Loucy (cell line): ENCODE measurements at regions not wholly inside any gene's neighbourhood (a gene's known extent, or its start where the extent isn't known, plus 50 kb on each side); places are given as distances from the start of the nearest gene placed in this dataset.

ENCODE experiments used
- EZH2phosphoT487 ChIP-seq: fragments of 200-600 bp; IDR thresholded peaks from 2 replicates; pipeline ENCODE4 v1.6.1; 2018; ENCODE audit warnings: antibody characterized with exemption, mild to moderate bottlenecking, moderate library complexity, borderline replicate concordance
- TF ChIP-seq, protein P1 (sequence below): fragments of 200-600 bp; sonication (generic); conservative IDR thresholded peaks from 2 replicates; pipeline ENCODE4 v1.5.1; 2014; ENCODE audit warnings: mild to moderate bottlenecking, antibody characterized with exemption, low read length

DNA sequence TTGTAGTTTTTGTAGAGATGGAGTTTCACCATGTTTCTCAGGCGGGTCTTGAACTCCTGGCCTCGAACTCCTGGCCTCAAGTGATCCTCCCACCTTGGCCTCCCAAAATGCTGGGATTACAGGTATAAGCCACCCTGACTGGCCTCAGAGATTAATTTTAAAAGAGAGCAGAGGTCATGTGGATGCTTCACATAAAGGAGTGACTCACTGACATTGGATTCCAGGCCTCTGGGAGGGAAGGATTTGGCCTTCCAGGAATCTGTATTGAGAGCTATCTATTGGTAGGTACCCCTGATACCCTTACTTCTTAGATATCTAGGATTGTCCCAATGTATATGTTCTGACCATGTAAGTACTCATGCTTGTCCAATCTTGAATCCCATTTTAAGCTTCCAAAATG, 138.4 kb downstream of the FAM161A start:
- TF ChIP-seq, protein P1, sequence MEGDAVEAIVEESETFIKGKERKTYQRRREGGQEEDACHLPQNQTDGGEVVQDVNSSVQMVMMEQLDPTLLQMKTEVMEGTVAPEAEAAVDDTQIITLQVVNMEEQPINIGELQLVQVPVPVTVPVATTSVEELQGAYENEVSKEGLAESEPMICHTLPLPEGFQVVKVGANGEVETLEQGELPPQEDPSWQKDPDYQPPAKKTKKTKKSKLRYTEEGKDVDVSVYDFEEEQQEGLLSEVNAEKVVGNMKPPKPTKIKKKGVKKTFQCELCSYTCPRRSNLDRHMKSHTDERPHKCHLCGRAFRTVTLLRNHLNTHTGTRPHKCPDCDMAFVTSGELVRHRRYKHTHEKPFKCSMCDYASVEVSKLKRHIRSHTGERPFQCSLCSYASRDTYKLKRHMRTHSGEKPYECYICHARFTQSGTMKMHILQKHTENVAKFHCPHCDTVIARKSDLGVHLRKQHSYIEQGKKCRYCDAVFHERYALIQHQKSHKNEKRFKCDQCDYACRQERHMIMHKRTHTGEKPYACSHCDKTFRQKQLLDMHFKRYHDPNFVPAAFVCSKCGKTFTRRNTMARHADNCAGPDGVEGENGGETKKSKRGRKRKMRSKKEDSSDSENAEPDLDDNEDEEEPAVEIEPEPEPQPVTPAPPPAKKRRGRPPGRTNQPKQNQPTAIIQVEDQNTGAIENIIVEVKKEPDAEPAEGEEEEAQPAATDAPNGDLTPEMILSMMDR = no peak
- no peak for TF ChIP-seq EZH2phosphoT487
